ENCODE measurements at regions not wholly inside any gene's neighbourhood (a gene's known extent, or its start where the extent isn't known, plus 50 kb on each side); places are given as distances from the start of the nearest gene placed in this dataset.

- FAIRE-seq = no peak
- no peak for DNase-seq (ENCODE audit: low spot score)
Observed at GRCh38 chr10:123402656-123403055, 248.5 kb downstream of the BUB3 start.

GRCh38 chr10:123404357-123404756 lies 250.2 kb downstream of the BUB3 start:
- no peak for DNase-seq (ENCODE audit: low spot score)
- FAIRE-seq = no peak

GRCh38 chr10:123408660-123409059 lies 254.5 kb downstream of the BUB3 start:
- FAIRE-seq (no peak), DNase-seq (ENCODE audit: low spot score) (no peak)

GRCh38 chr10:123409426-123409825 lies 255.2 kb downstream of the BUB3 start:
- DNase-seq (ENCODE audit: low spot score) (no peak), FAIRE-seq (no peak)

- FAIRE-seq (no peak), DNase-seq (ENCODE audit: low spot score) (no peak)
Observed at GRCh38 chr10:123409884-123410283, 255.7 kb downstream of the BUB3 start.

GRCh38 chr10:123413353-123413752 lies 252.8 kb upstream of the GPR26 start:
- no peak for FAIRE-seq
- DNase-seq (ENCODE audit: low spot score) = no peak

GRCh38 chr10:123415523-123415922 lies 250.6 kb upstream of the GPR26 start:
- FAIRE-seq (no peak), DNase-seq (ENCODE audit: low spot score) (no peak)

- DNase-seq (ENCODE audit: low spot score) (no peak), FAIRE-seq (no peak)
Observed at GRCh38 chr10:123417414-123417813, 248.7 kb upstream of the GPR26 start.

GRCh38 chr10:123421461-123421860 lies 244.7 kb upstream of the GPR26 start:
- FAIRE-seq = no peak
- DNase-seq (ENCODE audit: low spot score) = no peak

- no peak for FAIRE-seq
- DNase-seq (ENCODE audit: low spot score) = no peak
Observed at GRCh38 chr10:123422261-123422660, 243.9 kb upstream of the GPR26 start.

GRCh38 chr10:123424537-123424936 lies 241.6 kb upstream of the GPR26 start:
- FAIRE-seq (no peak), DNase-seq (ENCODE audit: low spot score) (no peak)

- FAIRE-seq (no peak), DNase-seq (ENCODE audit: low spot score) (no peak)
Observed at GRCh38 chr10:123425680-123426079, 240.5 kb upstream of the GPR26 start.

GRCh38 chr10:123427165-123427786 lies 238.9 kb upstream of the GPR26 start:
- FAIRE-seq = no peak
- peak; percentile 12 for DNase-seq (ENCODE audit: low spot score)

- DNase-seq (ENCODE audit: low spot score) = no peak
- no peak for FAIRE-seq
Observed at GRCh38 chr10:123428391-123428790, 237.8 kb upstream of the GPR26 start.

GRCh38 chr10:123429706-123430221 lies 236.4 kb upstream of the GPR26 start:
- no peak for DNase-seq (ENCODE audit: low spot score)

GRCh38 chr10:123433539-123433938 lies 232.6 kb upstream of the GPR26 start:
- DNase-seq (ENCODE audit: low spot score) = no peak
- FAIRE-seq = no peak

More at GRCh38 chr10:123429706-123430221, 236.4 kb upstream of the GPR26 start:
- no peak for FAIRE-seq

GRCh38 chr10:123434435-123435039 lies 231.6 kb upstream of the GPR26 start:
- DNase-seq (ENCODE audit: low spot score) = no peak
- FAIRE-seq = no peak

- DNase-seq (ENCODE audit: low spot score) (no peak), FAIRE-seq (no peak)
Observed at GRCh38 chr10:123442901-123443300, 223.3 kb upstream of the GPR26 start.

- no peak for FAIRE-seq
- no peak for DNase-seq (ENCODE audit: low spot score)
Observed at GRCh38 chr10:123443924-123444323, 222.2 kb upstream of the GPR26 start.

GRCh38 chr10:123445261-123445775 lies 220.8 kb upstream of the GPR26 start:
- FAIRE-seq (no peak), DNase-seq (ENCODE audit: low spot score) (no peak)

- DNase-seq (ENCODE audit: low spot score) (no peak), FAIRE-seq (no peak)
Observed at GRCh38 chr10:123446449-123447156, 219.6 kb upstream of the GPR26 start.

- FAIRE-seq (no peak), DNase-seq (ENCODE audit: low spot score) (no peak)
Observed at GRCh38 chr10:123449234-123449962, 216.8 kb upstream of the GPR26 start.
